Activated T-helper 2 cell treated with anti-CD3 and anti-CD28 coated beads, Interferon-gamma antibody, Interleukin-2, Interleukin-4, amounts not matched to agents 10 μg/mL and 5 μg/mL and 100 μg/mL, durations not matched to agents 14 hours and 24 hours and 36 hours (primary cell): ENCODE measurements at regions not wholly inside any gene's neighbourhood (a gene's known extent, or its start where the extent isn't known, plus 50 kb on each side); places are given as distances from the start of the nearest gene placed in this dataset.
"Not testable (repeated sequence)": the region's sequence is repeated elsewhere in the genome, so short reads cannot be mapped to it uniquely, and the experiment has no call there.

ENCODE experiments used
- DNase-seq: peaks from one replicate; pipeline ENCODE4 v3.0.0; 2021; ENCODE audit warnings: low spot score
- H3K27ac Mint-ChIP-seq: one replicate; pipeline ENCODE4 v1.8.0; 2021; ENCODE audit warnings: mixed read lengths
- H3K27me3 Mint-ChIP-seq: one replicate; pipeline ENCODE4 v1.8.0; 2021; ENCODE audit warnings: low read depth, mixed read lengths
- H3K36me3 Mint-ChIP-seq: one replicate; pipeline ENCODE4 v1.8.0; 2021; ENCODE audit warnings: low read depth, mixed read lengths
- H3K4me1 Mint-ChIP-seq: one replicate; pipeline ENCODE4 v1.8.0; 2021; ENCODE audit warnings: low read depth, mixed read lengths
- H3K4me3 Mint-ChIP-seq: one replicate; pipeline ENCODE4 v1.8.0; 2021; ENCODE audit warnings: low read depth, mild to moderate bottlenecking, moderate library complexity, mixed read lengths
- H3K9me3 Mint-ChIP-seq: one replicate; pipeline ENCODE4 v1.8.0; 2021; ENCODE audit warnings: mixed read lengths
- intact Hi-C: fragments of 100-400 bp; cut with micrococcal nuclease; formaldehyde crosslinking; loops from one replicate; pipeline ENCODE4 v1.15.1; 2023

DNA sequence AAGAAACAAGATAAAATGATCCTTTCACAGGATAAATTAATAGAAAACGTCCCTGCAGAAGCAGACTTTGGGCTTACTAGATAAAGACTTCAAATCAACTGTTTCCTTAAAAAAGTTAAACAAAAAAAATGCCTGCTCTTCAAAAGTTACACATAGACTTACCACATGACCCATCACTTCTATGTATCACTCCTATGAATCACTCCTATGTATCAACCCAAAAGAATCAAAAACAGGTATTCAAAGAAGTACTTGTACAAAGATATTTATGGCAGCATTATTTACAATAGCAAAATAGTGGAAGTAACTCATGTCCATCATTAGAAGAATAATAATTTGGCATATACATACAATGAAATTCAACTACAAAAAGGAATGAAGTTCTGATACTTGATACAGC, 56.3 kb upstream of the PRDM9 start:
- H3K27me3 Mint-ChIP-seq = no peaks in the 10 kb centered on the region
- DNase-seq = no peak
- H3K27ac Mint-ChIP-seq = no peak overlapping the region
- intact Hi-C loops = no loop called here
- no peak overlapping the region for H3K4me3 Mint-ChIP-seq
- H3K9me3 Mint-ChIP-seq = peaks cover 39% of the 10 kb centered on the region
- H3K4me1 Mint-ChIP-seq = no peaks in the 10 kb centered on the region
- H3K36me3 Mint-ChIP-seq = no peaks in the 10 kb centered on the region

DNA sequence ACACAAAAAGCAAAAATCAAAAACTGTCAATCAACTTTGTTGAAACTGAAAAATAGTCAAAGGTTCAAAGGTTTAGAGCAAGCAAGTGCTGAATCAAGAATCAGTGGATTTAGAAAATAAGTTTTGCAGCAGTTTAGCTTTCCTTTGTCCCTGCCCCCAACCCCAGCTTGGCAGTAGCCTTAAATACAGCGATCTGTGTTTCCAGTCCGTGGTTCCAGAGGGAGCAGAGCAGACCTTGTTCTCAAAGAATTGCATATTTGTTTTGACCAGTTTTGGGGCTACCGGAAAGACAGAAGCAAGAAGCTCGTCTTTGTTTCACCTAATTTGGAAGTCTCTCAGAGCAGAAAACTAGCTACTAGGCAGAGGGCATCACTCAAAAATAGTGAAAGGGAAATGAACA, 57.2 kb upstream of the PRDM9 start:
- intact Hi-C loops = no loop called here
- Mint-ChIP-seq H3K27me3 (no peaks in the 10 kb centered on the region), H3K4me3 (no peak overlapping the region)

DNA sequence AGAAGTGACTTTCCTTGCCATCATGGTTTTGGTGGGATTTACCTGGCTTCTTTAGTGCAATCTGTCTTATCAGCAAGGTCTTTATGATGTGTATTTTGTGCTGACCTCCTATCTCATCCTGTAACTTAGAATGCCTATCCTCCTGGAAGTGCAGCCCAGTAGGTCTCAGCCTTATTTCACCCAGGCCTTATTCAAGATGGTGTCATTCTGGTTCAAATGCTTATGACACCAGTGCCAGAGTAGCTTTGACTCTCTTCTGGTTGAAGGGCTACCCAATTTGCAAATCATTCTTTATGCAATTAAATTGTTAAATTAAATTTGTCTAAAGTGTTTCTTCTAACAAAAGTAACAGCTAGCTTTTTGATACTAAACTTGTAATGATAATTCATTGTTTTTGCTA, 58.8 kb upstream of the PRDM9 start:
- Mint-ChIP-seq H3K4me1 (no peaks in the 10 kb centered on the region), H3K4me3 (no peak overlapping the region), H3K36me3 (no peaks in the 10 kb centered on the region), H3K9me3 (peaks cover 33% of the 10 kb centered on the region), H3K27ac (no peak overlapping the region), H3K27me3 (no peaks in the 10 kb centered on the region)
- intact Hi-C loops = no loop called here
- no peak for DNase-seq

More for the DNA sequence above, 57.2 kb upstream of the PRDM9 start:
- H3K9me3 Mint-ChIP-seq = peaks cover 36% of the 10 kb centered on the region
- no peak overlapping the region for H3K27ac Mint-ChIP-seq
- no peak for DNase-seq
- no peaks in the 10 kb centered on the region for H3K36me3 Mint-ChIP-seq
- H3K4me1 Mint-ChIP-seq = no peaks in the 10 kb centered on the region

DNA sequence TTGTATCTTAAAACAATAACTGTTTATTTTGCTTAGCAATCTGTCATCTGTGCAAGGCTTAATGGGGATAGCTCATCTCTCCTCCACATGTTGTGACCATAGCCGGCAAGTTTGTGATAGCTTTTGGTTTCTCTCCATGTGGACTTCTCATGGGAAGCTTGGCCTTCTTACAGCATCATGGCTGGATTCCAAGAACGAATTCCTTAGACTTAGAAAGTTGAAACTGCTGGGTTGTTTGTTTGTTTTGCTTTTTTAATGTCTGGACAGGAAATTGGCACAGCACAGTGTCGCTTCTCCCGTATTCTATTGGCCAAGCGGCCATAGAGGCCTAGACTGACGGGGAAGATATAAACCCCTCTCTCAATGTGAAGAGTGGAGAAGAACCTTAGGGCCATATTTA, 61.0 kb upstream of the PRDM9 start:
- H3K36me3 Mint-ChIP-seq = no peaks in the 10 kb centered on the region
- no peaks in the 10 kb centered on the region for H3K27me3 Mint-ChIP-seq
- H3K4me1 Mint-ChIP-seq = no peaks in the 10 kb centered on the region

DNA sequence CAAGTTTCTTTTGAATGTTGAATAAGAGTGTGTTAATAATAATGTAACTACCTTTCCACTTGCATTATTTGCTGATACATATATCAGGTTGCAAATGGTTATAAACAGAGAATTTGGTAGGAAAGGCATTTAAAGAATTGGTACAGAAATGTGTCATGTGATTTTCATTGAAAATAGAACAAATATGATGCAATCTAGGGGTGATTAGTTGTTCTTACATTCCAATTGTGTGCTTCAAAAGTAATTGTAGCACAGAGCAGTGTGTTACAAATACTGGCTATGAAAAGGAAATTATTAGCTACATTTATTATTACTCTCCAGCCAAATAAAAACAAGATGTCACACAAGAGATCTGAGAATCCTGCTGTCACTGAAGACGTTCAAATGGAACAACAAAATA, 61.8 kb upstream of the PRDM9 start:
- H3K4me1 Mint-ChIP-seq = no peaks in the 10 kb centered on the region
- intact Hi-C loops = no loop called here
- H3K27ac Mint-ChIP-seq = no peak overlapping the region
- peaks cover 34% of the 10 kb centered on the region for H3K9me3 Mint-ChIP-seq
- no peak for DNase-seq
- H3K4me3 Mint-ChIP-seq = no peak overlapping the region
- no peaks in the 10 kb centered on the region for H3K27me3 Mint-ChIP-seq
- H3K36me3 Mint-ChIP-seq = no peaks in the 10 kb centered on the region

More for the DNA sequence above, 61.0 kb upstream of the PRDM9 start:
- Mint-ChIP-seq H3K27ac (no peak overlapping the region), H3K9me3 (peaks cover 28% of the 10 kb centered on the region), H3K4me3 (no peak overlapping the region)
- no peak for DNase-seq
- intact Hi-C loops = no loop called here

DNA sequence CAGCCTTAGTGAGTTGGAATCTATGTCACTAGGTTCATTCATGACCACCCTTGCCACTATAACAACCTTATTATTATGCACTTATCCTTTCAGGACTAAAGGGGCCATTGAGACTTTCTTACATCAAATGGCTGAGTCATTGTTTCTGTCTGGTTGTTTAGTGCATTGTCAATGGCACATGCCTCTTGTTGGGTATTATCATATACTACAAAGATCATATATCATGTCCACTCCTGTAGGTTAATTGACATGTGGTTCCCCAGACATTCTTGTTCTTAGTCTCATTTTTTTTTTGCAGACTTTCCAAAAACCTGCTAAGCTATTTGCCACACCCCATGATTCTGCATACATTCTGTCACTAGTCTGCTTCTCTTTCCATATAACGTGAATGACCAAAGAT, 66.7 kb upstream of the PRDM9 start:
- intact Hi-C loops = no loop called here
- DNase-seq = no peak
- Mint-ChIP-seq H3K36me3 (no peaks in the 10 kb centered on the region), H3K4me1 (no peaks in the 10 kb centered on the region), H3K9me3 (peaks cover 31% of the 10 kb centered on the region), H3K4me3 (no peak overlapping the region), H3K27me3 (no peaks in the 10 kb centered on the region), H3K27ac (no peak overlapping the region)

DNA sequence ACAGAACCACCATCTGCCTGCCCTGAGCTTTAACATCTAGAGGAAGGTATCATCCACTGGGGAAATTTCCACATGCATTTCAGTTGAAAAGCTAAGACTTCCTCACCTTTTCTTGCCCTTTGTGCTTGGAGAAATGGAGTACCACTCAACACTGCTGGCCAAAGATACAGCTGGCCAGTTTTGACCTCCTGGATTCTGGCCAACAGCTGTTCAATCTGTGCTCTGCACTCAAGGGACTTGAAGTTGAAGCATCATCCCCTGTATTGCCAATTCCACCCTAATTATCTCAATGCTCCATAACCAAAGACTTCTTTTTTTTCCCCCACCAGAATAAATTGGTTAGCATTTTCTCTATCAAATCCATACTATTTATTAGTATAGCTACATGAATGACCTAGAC, 70.4 kb upstream of the PRDM9 start:
- Mint-ChIP-seq H3K36me3 (no peaks in the 10 kb centered on the region), H3K27me3 (no peaks in the 10 kb centered on the region), H3K27ac (no peak overlapping the region), H3K4me1 (no peaks in the 10 kb centered on the region), H3K4me3 (no peak overlapping the region), H3K9me3 (peaks cover 27% of the 10 kb centered on the region)
- intact Hi-C loops = no loop called here
- no peak for DNase-seq

DNA sequence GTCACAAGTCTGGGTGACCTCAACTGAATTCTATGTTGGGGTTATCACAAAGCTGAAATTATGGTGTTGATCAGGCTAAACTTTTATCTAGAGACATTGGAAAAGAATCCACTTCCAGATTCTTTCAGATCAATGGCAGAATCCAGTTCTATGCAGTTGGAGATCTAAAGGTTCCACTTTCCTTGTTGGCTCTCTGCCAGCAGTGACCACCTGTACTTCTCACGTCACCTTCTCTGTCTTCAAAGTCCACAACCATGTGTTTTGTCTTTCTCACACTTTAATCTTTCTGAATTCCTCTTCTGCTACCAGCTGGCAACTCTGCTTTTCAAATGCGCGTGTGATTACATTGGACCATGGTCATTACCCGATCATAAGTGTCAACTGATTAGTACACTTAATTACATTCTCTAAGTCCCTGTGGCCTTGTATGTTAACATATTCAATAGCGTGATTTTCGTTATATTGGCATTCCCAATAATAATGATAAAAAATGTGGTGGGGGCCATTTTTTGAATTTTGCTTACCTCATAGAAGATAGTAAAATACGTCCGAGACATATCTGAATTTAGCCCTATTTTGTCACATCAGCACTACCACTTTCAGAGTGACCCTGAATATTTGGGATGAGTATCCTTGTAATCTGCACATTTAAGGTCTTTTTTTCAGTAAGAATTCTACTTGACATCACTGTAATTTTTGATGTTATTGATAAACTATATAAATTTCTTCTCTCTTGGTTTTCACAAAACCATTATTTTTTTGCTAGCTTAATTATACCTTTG, 73.7 kb upstream of the PRDM9 start:
- no peaks in the 10 kb centered on the region for H3K36me3 Mint-ChIP-seq
- no peak for DNase-seq

DNA sequence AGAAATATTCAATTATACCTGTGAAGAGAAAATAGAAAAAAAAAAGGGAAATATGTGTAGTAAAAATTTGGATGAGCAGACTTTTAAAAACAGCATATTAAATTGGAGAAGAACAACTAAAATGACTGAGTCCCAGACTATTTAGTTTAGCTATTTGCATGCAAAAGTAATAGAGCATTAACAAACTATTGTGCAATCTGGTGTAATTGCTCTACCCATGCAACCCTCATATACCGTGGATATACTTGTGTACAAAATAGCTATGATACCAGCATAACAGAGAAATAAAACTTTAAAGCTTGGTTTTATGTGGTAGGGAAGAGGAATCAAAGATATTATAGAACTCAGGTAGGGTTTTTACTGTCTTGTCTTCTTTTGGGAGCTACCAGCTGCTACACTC, 78.7 kb upstream of the PRDM9 start:
- Mint-ChIP-seq H3K36me3 (no peaks in the 10 kb centered on the region), H3K27ac (no peak overlapping the region)

More for the DNA sequence above, 73.7 kb upstream of the PRDM9 start:
- H3K4me1 Mint-ChIP-seq = no peaks in the 10 kb centered on the region
- peaks cover 19% of the 10 kb centered on the region for H3K9me3 Mint-ChIP-seq
- no peaks in the 10 kb centered on the region for H3K27me3 Mint-ChIP-seq
- no peak overlapping the region for H3K27ac Mint-ChIP-seq
- intact Hi-C loops = no loop called here
- H3K4me3 Mint-ChIP-seq = no peak overlapping the region

DNA sequence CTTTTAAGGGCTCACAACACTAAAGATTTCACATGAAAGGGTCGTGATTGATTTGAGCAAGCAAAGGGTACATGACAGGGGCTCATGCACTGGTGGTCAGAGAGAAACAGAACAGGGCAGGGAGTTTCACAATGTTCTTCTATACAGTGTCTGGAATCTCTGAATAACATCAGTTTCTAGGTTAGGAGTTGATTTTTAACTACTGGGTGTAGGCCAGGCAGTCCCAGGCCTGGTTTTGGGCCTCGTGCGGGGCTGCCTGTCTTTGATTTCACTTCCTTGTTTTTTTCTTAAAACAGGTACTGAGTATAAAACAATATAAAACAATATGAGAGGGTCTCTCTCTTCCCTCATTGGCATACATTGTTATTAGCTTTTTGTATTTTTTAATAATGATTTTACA, 87.2 kb upstream of the PRDM9 start:
- H3K27me3 Mint-ChIP-seq, DNase-seq, H3K4me3 Mint-ChIP-seq, H3K4me1 Mint-ChIP-seq, H3K27ac Mint-ChIP-seq, intact Hi-C loops, H3K36me3 Mint-ChIP-seq: not testable (repeated sequence)
- H3K9me3 Mint-ChIP-seq = peaks cover 47% of the 10 kb centered on the region

More for the DNA sequence above, 78.7 kb upstream of the PRDM9 start:
- no peaks in the 10 kb centered on the region for H3K27me3 Mint-ChIP-seq
- intact Hi-C loops = no loop called here
- DNase-seq = no peak
- H3K4me3 Mint-ChIP-seq = no peak overlapping the region
- no peaks in the 10 kb centered on the region for H3K4me1 Mint-ChIP-seq
- H3K9me3 Mint-ChIP-seq = peaks cover 26% of the 10 kb centered on the region

DNA sequence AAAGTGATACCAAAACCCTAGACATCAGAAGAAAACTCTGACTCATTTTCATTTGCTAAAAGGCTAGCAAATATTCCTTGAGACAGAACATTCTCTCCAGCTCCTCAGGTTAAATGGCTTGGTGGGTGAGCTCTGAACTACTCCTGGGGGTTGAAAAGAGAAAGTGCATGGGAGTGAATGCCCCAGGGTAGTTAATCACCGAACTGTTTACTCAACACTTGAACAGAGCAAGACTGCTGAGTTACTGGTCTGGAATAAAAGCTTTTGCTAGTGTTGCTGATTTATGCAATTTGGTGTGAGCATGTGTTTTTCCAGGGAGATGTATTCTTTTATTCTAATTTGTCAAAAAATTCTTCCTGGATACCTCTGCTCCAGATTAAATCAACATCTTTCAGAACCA, 88.3 kb upstream of the PRDM9 start:
- no peak for DNase-seq
- H3K27me3 Mint-ChIP-seq = no peaks in the 10 kb centered on the region
- H3K36me3 Mint-ChIP-seq = no peaks in the 10 kb centered on the region
- intact Hi-C loops = no loop called here
- H3K9me3 Mint-ChIP-seq = peaks cover 48% of the 10 kb centered on the region
- H3K4me3 Mint-ChIP-seq = no peak overlapping the region
- no peaks in the 10 kb centered on the region for H3K4me1 Mint-ChIP-seq
- H3K27ac Mint-ChIP-seq = no peak overlapping the region

DNA sequence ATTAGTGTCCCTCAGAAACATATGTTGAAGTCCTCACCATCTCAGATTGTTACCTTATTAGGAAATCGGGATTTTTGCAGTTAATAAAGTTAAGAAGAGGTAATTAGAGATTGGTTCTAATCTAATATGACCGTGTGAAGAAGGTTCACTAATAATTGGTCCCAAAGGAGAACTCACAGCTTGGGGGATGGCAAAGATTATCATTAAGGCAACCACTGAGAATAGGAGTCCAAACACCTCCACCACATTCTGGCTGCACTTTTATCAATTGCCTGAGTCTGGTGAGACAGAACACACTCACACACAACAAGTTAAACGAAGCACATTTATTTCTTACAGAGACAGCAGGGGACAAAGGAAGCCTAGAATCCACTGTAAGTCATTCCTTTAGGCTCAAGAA, 94.9 kb upstream of the PRDM9 start:
- H3K9me3 Mint-ChIP-seq = peaks cover 49% of the 10 kb centered on the region
- DNase-seq = no peak
- no peaks in the 10 kb centered on the region for H3K4me1 Mint-ChIP-seq
- no peaks in the 10 kb centered on the region for H3K27me3 Mint-ChIP-seq
- no peaks in the 10 kb centered on the region for H3K36me3 Mint-ChIP-seq
- no peak overlapping the region for H3K4me3 Mint-ChIP-seq
- intact Hi-C loops = no loop called here
- H3K27ac Mint-ChIP-seq = no peak overlapping the region

DNA sequence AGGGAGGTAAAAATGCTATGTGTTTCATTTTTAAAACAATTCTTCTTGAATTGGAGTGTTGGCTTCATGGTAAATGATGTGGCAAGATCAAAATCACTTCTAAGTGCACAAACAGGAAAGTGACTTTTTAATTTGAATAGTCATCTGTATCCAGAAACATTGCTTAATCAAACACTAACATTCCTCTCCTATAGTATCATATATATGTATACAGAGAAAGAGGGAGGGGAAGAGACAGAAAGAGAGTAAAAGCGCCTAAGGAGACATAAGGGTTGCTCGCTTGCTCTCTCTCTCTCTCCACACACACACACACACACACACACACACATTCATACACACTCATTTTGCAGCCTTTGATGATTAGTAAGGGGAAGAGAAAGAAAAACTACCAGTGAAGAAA, 95.4 kb upstream of the PRDM9 start:
- Mint-ChIP-seq H3K27ac (no peak overlapping the region), H3K4me1 (no peaks in the 10 kb centered on the region), H3K36me3 (no peaks in the 10 kb centered on the region), H3K27me3 (no peaks in the 10 kb centered on the region), H3K9me3 (peaks cover 51% of the 10 kb centered on the region), H3K4me3 (no peak overlapping the region)
- DNase-seq = no peak
- intact Hi-C loops = no loop called here

DNA sequence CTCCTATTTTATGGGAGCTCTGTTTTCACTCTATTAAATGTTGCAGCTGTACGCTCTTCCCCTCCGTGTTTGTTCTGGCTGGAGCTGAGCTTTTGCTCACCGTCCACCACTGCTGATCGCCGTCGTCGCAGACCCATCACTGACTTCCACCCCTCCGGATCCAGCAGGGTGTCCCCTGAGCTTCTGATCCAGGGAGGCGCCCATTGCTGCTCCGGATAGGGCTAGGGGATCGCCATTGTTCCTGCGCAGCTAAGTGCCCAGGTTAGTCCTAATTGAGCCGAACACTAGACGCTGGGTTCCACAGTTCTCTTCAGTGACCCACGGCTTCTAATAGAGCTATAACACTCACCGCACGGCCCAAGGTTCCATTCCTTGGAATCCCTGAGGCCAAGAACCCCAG, 96.2 kb upstream of the PRDM9 start:
- Mint-ChIP-seq H3K27ac (no peak overlapping the region), H3K4me3 (no peak overlapping the region), H3K4me1 (no peaks in the 10 kb centered on the region), H3K36me3 (no peaks in the 10 kb centered on the region), H3K9me3 (peaks cover 52% of the 10 kb centered on the region), H3K27me3 (no peaks in the 10 kb centered on the region)
- intact Hi-C loops = no loop called here
- no peak for DNase-seq
